ENCODE measurements at regions not wholly inside any gene's neighbourhood (a gene's known extent, or its start where the extent isn't known, plus 50 kb on each side); places are given as distances from the start of the nearest gene placed in this dataset.

DNA sequence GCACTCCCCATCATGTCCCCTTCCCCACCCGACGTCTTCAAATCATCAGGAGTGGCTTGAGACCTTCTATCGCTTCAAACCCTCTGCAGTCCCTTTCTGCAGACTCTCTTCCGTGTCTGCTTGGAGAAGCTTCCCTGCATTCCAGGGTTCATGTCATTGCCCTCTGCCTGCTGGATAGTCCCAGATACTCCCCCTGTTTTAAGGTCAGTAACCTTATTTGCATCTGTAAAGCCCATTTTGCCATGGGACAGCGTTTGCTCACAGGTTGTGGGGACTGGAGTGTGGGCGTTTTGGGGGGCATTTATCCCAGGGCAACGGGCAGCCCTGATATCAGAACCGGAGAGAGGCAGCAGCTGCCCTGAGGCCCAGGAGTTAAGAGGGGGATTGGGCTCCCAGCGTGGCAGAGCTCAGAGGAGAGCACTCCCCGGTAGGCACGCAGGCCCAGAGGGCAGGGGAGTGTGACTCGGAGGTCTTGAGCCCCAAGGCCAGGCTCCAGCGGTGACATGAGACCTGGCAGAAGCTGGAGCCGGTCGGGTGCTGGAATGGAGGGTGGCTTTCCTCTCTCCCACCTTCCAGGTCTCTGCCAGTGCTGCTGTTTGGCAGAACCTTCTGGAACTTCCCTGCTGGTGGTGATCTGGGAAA is 73.8 kb downstream of the RTP5 start:
- DNase-seq: no peak

GRCh38 chr2:241943961-241944575 is 74.5 kb downstream of the RTP5 start:
- DNase-seq: no peak

DNA sequence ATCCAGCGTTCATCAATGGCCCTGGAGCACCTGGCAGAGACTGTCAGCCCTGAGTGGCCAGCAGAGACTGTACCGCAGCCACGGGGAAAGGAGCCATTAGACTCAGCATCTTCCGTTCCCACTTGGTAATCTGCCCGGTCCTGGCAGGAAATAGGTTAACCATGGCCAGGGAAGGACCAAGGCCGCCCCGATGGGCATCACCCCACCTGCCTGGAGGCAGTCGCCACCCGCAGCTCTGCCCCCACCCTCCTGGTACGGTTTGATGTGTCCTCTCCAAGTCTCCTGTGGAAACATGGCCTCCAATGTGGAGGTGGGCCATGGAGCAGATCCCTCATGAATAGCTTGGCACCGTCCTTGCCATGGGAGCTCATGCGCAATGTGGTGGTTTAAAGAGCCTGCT is 75.3 kb downstream of the RTP5 start:
- DNase-seq: no peak

DNA sequence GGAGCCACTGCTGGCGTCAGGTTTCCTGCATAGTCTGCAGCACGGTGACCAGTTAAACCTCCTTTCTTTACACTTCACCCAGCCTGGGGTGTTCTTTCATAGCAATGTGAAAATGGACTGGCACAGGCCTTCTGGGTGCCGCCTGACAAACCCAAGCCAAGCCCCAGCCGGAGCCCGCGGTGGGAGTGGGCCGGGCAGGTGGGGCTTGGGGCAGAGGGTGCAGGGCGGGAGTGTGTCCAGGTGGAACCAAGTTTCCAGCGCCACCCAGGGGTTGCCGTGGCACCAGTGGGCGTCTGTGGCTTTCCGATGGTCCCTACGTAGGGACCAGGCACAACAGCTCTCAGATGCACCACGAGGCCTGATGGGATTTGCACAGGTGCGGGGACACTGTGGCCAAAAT is 75.8 kb downstream of the RTP5 start:
- no peak for DNase-seq

- DNase-seq: no peak
Observed at GRCh38 chr2:241945803-241946202, 76.3 kb downstream of the RTP5 start.

- DNase-seq: no peak
Observed at GRCh38 chr2:241946306-241947003, 76.9 kb downstream of the RTP5 start.

GRCh38 chr2:241947004-241947350 is 77.4 kb downstream of the RTP5 start:
- DNase-seq: no peak

GRCh38 chr2:241947401-241947800 is 77.9 kb downstream of the RTP5 start:
- DNase-seq: no peak

DNA sequence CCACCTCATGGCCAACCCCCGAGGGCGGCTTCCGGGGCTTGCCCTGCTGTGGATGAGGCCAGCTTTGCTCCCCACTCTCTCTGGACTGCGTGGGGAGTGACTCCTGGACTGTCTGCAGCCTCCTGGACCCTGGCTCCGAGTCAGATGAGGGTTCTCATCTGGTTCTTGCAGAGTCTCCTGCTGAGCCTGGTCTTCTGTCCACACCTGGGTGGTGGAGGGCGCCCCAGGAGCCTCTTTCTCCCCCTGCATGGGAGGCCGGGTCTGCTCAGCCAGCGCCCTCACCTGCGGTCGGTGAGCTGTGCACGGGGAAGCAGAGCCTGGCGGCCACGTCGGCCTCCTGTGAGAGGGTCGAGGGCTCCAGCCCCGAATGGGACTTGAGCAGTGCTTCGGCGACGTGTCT is 78.3 kb downstream of the RTP5 start:
- no peak for DNase-seq

DNA sequence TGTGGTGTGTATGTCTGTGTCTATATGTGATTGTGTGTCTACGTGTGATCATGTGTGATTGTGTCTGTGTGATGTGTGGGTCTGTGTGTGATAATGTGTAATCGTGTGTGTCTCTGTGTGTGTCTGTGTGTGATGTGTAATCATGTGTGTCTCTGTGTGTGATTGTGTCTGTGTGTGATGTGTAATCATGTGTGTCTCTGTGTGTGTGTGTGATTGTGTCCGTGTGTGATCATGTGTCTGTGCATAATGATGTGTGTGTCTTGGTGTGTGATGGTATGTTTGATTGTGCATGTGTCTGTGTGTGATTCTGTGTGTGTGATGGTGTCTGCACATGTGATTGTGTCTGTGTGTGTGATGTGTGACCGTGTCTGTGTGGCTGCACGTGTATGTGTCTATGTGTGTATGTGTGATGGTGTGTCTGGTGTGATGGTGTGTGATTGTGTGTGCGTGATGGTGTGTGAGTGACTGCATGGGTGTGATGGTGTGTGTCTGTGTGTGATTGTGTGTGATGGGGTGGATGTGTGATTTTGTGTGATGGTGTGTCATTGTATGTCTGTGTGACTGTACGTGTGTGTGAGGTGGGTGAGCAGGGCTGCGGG is 78.9 kb downstream of the RTP5 start:
- no peak for DNase-seq

DNA sequence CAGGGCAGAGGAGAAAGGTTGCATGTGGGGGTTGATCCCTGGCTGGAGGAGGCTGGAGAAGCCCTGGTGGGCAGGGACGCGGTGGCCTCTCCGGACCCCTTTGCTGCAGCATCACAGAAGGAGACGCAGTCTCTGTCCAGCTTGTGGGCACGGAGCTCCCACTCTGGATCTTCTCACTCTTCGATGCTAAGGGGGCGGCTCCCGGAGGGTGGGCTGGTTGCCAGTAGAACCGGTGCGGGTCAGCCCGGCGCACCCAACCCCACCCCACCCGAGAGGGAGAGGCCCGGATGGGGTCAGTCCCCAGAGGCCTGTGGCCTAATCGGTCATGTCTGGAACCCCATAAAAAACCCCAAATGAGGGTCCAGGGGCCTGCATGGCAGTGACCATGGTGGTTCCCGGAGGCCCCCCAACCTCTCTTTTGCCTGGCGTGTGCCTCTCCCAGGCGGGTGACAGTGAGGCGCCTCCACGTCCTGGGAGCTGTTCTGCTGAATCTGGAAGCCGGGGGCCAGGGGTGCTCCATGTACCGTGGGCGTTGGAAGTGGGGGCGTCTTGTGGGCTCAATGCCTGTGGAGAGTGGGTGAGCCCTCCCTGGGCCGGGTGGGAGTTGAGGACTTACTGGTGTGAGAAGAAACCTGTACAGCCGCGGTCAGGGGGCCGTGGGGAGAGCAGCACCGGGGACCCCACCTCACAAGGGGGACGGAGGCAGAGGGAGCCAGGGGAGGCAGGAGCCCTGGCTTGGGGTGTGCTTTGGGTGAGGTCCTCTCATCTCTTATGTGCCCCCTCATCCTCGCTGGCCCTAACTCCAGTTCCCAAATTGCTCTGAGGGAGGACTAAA is 79.6 kb downstream of the RTP5 start:
- DNase-seq: no peak

DNA sequence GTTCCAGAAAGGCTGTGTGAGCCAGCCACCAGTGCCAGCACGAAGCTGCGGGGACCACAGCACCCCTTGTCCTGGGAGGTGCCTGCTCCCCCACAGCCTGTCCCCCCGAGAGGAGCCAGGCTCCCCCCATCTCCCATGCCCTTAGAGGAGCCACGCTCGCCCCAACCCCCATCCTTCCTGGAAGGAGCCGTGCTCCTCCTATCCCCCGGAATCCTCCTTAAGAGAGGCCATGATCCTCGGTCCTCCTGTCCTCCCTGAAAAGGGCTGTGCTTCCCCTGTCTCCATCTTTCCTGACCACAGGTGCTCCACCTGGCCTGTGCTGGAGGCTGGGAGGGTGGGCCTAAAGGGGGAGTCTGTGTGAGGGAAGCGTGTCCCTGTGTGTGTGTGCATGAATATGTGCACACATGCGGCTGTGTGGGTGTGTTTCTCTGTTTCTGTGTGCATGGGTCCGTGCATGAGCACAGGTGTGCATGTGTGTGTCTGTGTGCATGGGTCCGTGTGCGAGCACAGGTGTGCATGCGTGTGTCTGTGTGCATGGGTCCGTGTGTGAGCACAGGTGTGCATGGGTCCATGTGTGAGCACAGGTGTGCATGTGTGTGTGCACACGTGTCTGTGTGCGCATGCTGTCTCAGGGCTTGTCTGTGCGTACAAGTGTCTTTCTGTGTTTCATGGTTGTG is 80.3 kb downstream of the RTP5 start:
- no peak for DNase-seq

DNA sequence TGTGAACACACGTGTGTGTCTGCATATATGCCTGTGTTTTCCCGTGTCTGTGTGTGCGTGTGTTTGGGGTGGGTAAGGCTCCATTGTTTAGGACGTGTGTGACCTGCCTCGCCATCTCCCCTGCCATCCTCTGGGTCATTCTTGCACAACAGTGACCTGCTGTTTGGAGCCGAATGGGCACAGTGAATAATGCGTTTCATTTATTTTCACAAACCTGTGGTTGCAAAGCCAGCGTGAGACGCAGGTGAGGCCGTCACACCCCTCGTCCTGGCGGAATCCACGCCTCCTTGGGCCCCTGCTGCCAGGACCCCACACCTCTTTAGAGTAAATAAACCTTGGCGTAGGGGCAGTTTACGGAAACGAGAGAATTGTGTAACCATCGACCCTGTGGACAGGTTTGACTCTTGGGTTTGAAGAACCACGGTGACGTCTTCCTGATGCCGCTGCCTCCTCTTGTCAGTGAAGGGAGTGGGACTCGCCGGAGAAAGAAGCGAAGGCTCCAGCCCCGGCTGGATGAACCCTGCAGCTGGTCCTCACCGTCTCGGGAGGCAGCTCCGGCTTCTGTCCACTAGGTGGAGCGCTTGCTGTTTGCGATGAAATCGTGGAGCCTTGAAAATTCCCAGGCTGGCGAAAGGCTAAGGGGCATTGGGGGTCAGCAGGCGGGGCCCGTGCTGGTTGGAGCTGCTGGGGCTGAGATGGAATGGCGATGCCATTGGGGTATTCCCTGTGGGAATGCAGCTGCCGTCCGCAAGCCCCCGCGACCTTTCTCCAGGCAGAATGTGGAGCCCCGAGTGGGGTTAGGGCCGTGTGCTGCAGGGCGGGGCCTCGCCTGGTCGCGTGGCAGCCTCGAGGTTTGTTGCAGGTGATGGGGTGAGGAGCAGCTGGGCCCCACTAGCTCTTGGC is 81.1 kb downstream of the RTP5 start:
- peak; percentile 6 for DNase-seq

- DNase-seq: no peak
Observed at GRCh38 chr2:241951316-241951700, 81.8 kb downstream of the RTP5 start.

DNA sequence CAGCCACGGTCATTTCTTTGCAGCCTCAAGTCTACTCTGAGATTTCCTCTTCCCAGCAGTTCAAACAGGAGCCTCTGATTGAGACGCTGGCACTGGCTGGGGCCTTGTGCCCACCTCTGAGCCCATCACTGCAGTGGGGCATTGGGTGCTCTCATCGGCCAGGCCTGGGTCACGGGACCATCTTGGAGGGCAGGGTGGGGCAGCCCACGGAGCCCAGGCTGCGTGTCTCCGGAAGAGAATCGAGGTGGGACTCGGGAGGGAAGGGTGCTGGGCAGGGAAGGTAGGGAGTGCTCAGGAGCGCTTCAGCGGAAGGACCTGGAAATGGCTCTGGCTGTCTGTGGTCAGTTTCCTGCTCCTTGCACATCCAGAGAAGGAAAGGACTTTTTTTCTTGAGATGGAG is 82.4 kb downstream of the RTP5 start:
- DNase-seq: no peak

GRCh38 chr2:241952816-241953215 is 83.3 kb downstream of the RTP5 start:
- DNase-seq: no peak

DNA sequence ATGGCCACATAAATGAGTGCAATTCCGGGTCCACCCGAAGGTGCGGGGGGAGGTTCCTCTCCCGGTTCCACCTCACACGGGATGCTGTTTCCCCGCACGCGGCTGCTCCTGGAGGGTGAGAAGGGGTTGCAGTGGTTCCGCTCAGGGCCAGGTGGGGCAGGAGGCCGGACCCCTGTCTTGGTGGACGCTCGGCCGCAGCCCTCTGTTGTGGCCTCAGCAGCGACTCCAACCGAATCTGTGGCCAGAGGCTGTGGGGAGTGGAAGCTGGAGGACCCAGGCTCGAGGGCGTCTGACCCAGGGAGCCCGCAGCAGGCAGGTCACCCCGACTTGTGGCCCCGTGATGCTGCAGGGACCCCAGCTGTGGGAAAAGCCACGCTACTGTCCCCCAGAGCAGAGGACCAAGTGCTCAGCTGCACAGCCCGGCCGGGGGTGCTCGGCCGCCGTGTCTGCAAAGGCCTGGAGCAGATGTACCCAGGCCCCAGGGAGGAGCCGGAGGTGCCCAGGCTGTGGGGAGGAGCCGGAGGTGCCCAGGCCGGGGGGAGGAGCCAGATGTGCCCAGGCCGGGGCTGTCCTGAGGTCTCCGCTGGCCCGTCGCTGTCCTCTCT is 83.9 kb downstream of the RTP5 start:
- DNase-seq: no peak

GRCh38 chr2:241956521-241957110 is 87.1 kb downstream of the RTP5 start:
- DNase-seq: no peak

DNA sequence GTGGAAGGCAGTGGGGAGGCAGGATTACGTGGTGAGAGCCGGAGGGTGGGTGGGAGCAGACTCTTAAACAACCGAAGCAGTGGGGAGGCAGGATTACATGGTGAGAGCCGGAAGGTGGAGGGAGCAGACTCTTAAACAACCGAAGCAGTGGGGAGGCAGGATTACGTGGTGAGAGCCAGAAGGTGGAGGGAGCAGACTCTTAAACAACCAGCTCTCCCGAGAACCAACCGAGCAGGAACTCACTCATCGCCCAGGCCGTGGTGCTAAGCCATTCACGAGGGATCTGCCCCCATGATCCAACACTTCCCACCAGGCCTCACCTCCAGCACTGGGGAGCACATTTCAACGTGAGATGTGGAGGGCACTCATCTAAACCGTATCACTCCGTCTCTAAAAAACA is 87.7 kb downstream of the RTP5 start:
- no peak for DNase-seq

- peak; percentile 86 for DNase-seq
Observed at GRCh38 chr2:241958818-241959545, 89.5 kb downstream of the RTP5 start.

Measured in GF-D8 (cell line).